ENCODE measurements at regions not wholly inside any gene's neighbourhood (a gene's known extent, or its start where the extent isn't known, plus 50 kb on each side); places are given as distances from the start of the nearest gene placed in this dataset.
A peak's percentile ranks its signal among the peaks of the same experiment; 100 is the strongest.
"Not testable (repeated sequence)": the region's sequence is repeated elsewhere in the genome, so short reads cannot be mapped to it uniquely, and the experiment has no call there.

DNA sequence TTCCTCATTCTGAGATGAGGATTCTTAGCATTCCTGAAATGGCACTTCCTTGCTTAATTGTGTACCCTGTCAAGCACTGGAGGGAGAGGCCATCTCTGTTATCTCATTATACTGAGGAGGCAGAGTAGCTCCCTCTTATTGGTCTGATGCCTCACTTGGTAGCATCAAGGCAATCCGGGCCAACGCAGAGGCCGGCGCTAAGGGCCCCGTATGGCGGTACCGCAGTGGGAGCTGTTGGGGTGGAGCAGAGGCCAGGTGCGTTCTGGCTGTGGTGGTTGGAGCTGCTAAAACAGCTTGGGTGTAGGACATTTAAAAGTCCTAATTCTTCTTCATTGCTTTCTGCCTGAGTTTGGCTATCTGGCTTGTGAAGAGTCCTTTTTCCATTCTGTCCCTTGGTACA, 333.7 kb upstream of the NPAP1 start:
- H3K4me1 ChIP-seq (ENCODE audit: control insufficient read depth, extremely low read depth, insufficient read depth, low read length); H2AFZ ChIP-seq (ENCODE audit: low read length); H3K36me3 ChIP-seq (ENCODE audit: control insufficient read depth, insufficient read depth, low read length); DNase-seq (ENCODE audit: low read depth in 2 of 2); H3K27me3 ChIP-seq (ENCODE audit: control insufficient read depth, insufficient read depth, low read length); H4K20me1 ChIP-seq (ENCODE audit: control insufficient read depth, extremely low read depth, insufficient read depth, low read length); H3K79me2 ChIP-seq (ENCODE audit: control insufficient read depth, insufficient read depth, low read length); H3K27ac ChIP-seq (ENCODE audit: insufficient read depth, low read length); H3K4me3 ChIP-seq (replicated peaks in 1 of 4; ENCODE audit: control extremely low read depth in 1 of 4, insufficient read depth in 1 of 4, low read depth in 3 of 4, low read length in 4 of 4); H3K9me3 ChIP-seq (ENCODE audit: control insufficient read depth, insufficient read depth, low read depth, low read length); H3K4me2 ChIP-seq (ENCODE audit: extremely low read depth, insufficient read depth, low read length); H3K9ac ChIP-seq (ENCODE audit: insufficient read depth, low read length): not testable (repeated sequence)

DNA sequence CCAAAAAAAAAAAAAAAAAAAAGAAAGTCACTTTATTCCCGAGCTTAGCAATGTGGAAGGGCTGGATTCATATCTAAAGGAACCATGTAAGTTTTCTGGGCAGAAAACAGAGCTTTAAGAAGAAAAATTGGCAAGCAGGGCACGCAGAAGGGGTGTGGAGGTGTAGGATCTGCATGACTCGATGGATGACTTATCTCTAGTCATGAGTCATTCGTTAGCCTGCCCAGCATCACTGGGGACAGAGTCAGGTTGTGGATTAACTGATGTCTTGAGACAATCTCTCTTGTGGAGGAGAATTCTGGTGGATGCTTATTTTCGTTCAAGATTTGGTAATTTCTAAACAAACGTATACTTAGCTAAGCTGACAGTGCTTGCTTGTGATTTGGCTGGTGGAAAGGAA, 322.8 kb upstream of the NPAP1 start:
- not testable (repeated sequence) for H3K9me3 ChIP-seq (ENCODE audit: control insufficient read depth, insufficient read depth, low read depth, low read length); H4K20me1 ChIP-seq (ENCODE audit: control insufficient read depth, extremely low read depth, insufficient read depth, low read length); H3K4me1 ChIP-seq (ENCODE audit: control insufficient read depth, extremely low read depth, insufficient read depth, low read length); H3K4me3 ChIP-seq (replicated peaks in 1 of 4; ENCODE audit: control extremely low read depth in 1 of 4, insufficient read depth in 1 of 4, low read depth in 3 of 4, low read length in 4 of 4); H3K36me3 ChIP-seq (ENCODE audit: control insufficient read depth, insufficient read depth, low read length); H2AFZ ChIP-seq (ENCODE audit: low read length); H3K27ac ChIP-seq (ENCODE audit: insufficient read depth, low read length); H3K9ac ChIP-seq (ENCODE audit: insufficient read depth, low read length); H3K4me2 ChIP-seq (ENCODE audit: extremely low read depth, insufficient read depth, low read length); H3K27me3 ChIP-seq (ENCODE audit: control insufficient read depth, insufficient read depth, low read length); H3K79me2 ChIP-seq (ENCODE audit: control insufficient read depth, insufficient read depth, low read length)
- peak in 1 of 2 donors; percentile 4 for DNase-seq (ENCODE audit: low read depth in 2 of 2)

DNA sequence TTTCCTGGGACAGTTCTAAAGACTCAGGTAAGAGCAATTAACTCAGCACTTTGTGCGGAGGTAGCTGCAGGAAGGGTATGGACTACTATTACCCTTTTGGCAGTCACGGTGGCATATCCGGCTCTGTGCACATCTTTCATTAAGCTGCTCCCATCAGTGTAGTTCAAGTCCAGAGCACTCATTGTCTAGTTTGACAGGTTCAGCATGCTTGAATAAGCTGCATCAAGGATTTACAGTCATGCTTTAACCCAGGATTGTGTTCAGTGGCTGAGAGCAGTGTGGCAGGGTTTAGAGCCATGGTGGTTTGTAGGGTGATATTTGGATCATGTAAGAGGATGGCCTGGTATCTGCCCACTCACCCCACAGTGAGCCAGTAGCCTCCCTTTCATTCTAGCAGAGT, 294.5 kb upstream of the NPAP1 start:
- not testable (repeated sequence) for H4K20me1 ChIP-seq (ENCODE audit: control insufficient read depth, extremely low read depth, insufficient read depth, low read length); H3K36me3 ChIP-seq (ENCODE audit: control insufficient read depth, insufficient read depth, low read length); H3K4me3 ChIP-seq (replicated peaks in 1 of 4; ENCODE audit: control extremely low read depth in 1 of 4, insufficient read depth in 1 of 4, low read depth in 3 of 4, low read length in 4 of 4); H3K4me1 ChIP-seq (ENCODE audit: control insufficient read depth, extremely low read depth, insufficient read depth, low read length); H3K79me2 ChIP-seq (ENCODE audit: control insufficient read depth, insufficient read depth, low read length); H3K9ac ChIP-seq (ENCODE audit: insufficient read depth, low read length); H3K9me3 ChIP-seq (ENCODE audit: control insufficient read depth, insufficient read depth, low read depth, low read length); H2AFZ ChIP-seq (ENCODE audit: low read length); DNase-seq (ENCODE audit: low read depth in 2 of 2); H3K27me3 ChIP-seq (ENCODE audit: control insufficient read depth, insufficient read depth, low read length); H3K27ac ChIP-seq (ENCODE audit: insufficient read depth, low read length); H3K4me2 ChIP-seq (ENCODE audit: extremely low read depth, insufficient read depth, low read length)

DNA sequence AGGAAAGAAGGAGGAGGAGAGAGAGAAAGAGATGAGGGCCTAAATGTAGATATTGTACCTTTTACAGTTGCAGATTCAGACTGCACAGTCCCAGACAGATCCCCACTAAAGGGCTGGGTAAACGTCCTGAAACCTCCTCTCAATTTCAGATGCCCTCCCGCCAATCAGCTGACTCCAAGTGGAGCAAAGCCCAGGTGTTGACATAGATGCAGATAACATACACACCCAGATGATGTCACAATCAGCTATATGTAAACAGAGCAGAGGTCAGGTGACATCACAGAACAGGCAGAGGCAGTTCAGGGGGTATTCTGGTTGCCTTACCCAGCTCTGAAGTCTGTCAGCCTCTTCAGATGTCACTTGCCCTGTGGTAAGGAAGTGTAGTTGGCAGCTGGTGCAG, 290.3 kb upstream of the NPAP1 start:
- not testable (repeated sequence) for H2AFZ ChIP-seq (ENCODE audit: low read length); H3K9me3 ChIP-seq (ENCODE audit: control insufficient read depth, insufficient read depth, low read depth, low read length); DNase-seq (ENCODE audit: low read depth in 2 of 2); H3K9ac ChIP-seq (ENCODE audit: insufficient read depth, low read length); H3K36me3 ChIP-seq (ENCODE audit: control insufficient read depth, insufficient read depth, low read length); H3K27me3 ChIP-seq (ENCODE audit: control insufficient read depth, insufficient read depth, low read length); H3K79me2 ChIP-seq (ENCODE audit: control insufficient read depth, insufficient read depth, low read length); H3K4me1 ChIP-seq (ENCODE audit: control insufficient read depth, extremely low read depth, insufficient read depth, low read length); H3K27ac ChIP-seq (ENCODE audit: insufficient read depth, low read length); H3K4me3 ChIP-seq (replicated peaks in 1 of 4; ENCODE audit: control extremely low read depth in 1 of 4, insufficient read depth in 1 of 4, low read depth in 3 of 4, low read length in 4 of 4); H3K4me2 ChIP-seq (ENCODE audit: extremely low read depth, insufficient read depth, low read length); H4K20me1 ChIP-seq (ENCODE audit: control insufficient read depth, extremely low read depth, insufficient read depth, low read length)

DNA sequence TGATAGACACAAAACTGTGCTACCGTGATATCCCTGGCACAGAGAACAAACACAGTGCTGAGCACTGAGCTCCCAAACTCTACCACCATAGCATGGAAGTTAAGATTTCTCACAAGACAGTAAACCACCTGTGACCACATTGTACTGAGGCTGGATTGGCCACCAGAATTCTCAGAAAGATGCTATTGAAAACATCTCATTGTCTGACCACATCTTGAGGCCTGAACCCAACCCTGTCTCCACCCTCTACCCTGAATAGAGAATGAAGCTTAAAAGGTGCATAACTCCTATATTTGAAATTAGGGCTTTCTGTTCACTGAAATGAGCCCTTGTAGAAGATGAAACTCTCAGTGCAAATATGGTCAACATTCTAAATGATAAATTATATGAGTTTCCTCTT, 281.3 kb upstream of the NPAP1 start:
- Histone ChIP-seq H4K20me1 (ENCODE audit: control insufficient read depth, extremely low read depth, insufficient read depth, low read length) (no peaks in the 10 kb centered on the region), H3K4me2 (ENCODE audit: extremely low read depth, insufficient read depth, low read length) (no peak overlapping the region), H3K4me3 (replicated peaks in 1 of 4; ENCODE audit: control extremely low read depth in 1 of 4, insufficient read depth in 1 of 4, low read depth in 3 of 4, low read length in 4 of 4) (no peak overlapping the region), H3K9me3 (ENCODE audit: control insufficient read depth, insufficient read depth, low read depth, low read length) (no peaks in the 10 kb centered on the region), H3K27ac (ENCODE audit: insufficient read depth, low read length) (no peak overlapping the region), H3K79me2 (ENCODE audit: control insufficient read depth, insufficient read depth, low read length) (no peaks in the 10 kb centered on the region), H3K4me1 (ENCODE audit: control insufficient read depth, extremely low read depth, insufficient read depth, low read length) (no peaks in the 10 kb centered on the region), H3K9ac (ENCODE audit: insufficient read depth, low read length) (no peak overlapping the region), H3K36me3 (ENCODE audit: control insufficient read depth, insufficient read depth, low read length) (no peaks in the 10 kb centered on the region), H3K27me3 (ENCODE audit: control insufficient read depth, insufficient read depth, low read length) (no peaks in the 10 kb centered on the region), H2AFZ (ENCODE audit: low read length) (no peak overlapping the region)
- TF ChIP-seq, protein P1, sequence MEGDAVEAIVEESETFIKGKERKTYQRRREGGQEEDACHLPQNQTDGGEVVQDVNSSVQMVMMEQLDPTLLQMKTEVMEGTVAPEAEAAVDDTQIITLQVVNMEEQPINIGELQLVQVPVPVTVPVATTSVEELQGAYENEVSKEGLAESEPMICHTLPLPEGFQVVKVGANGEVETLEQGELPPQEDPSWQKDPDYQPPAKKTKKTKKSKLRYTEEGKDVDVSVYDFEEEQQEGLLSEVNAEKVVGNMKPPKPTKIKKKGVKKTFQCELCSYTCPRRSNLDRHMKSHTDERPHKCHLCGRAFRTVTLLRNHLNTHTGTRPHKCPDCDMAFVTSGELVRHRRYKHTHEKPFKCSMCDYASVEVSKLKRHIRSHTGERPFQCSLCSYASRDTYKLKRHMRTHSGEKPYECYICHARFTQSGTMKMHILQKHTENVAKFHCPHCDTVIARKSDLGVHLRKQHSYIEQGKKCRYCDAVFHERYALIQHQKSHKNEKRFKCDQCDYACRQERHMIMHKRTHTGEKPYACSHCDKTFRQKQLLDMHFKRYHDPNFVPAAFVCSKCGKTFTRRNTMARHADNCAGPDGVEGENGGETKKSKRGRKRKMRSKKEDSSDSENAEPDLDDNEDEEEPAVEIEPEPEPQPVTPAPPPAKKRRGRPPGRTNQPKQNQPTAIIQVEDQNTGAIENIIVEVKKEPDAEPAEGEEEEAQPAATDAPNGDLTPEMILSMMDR (conservative IDR thresholded peaks at IDR 0.05 in 1 of 2, IDR thresholded peaks at IDR 0.05 in 1 of 2; ENCODE audit: low read depth in 1 of 2, low read length in 2 of 2) = no peak
- TF ChIP-seq EZH2 (IDR thresholded peaks at IDR 0.05; ENCODE audit: low read length, missing control alignments) = no peak
- no peak for DNase-seq (ENCODE audit: low read depth in 2 of 2)

DNA sequence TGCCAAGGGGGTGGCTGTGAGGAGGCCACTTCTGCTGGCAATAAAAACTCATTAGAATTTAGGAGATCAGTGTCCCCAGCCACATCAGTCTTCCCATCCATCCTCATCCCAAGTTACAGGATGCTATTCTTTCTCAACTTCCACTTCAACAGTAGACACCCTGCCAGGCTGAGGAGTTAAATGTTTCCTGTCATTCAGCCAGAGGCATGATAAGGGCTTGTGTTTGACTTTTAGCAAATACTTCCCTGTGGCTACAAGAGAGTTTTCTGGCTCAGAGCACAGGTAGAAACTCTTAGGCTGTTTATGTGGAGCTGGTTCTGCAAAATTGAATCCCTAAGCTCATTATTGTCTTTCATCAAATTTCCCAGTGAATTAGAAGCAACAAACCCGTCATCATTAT, 262.9 kb upstream of the NPAP1 start:
- not testable (repeated sequence) for H3K27me3 ChIP-seq (ENCODE audit: control insufficient read depth, insufficient read depth, low read length); H3K27ac ChIP-seq (ENCODE audit: insufficient read depth, low read length); H2AFZ ChIP-seq (ENCODE audit: low read length); H3K79me2 ChIP-seq (ENCODE audit: control insufficient read depth, insufficient read depth, low read length); H3K4me1 ChIP-seq (ENCODE audit: control insufficient read depth, extremely low read depth, insufficient read depth, low read length); H3K9ac ChIP-seq (ENCODE audit: insufficient read depth, low read length); H4K20me1 ChIP-seq (ENCODE audit: control insufficient read depth, extremely low read depth, insufficient read depth, low read length); DNase-seq (ENCODE audit: low read depth in 2 of 2); H3K36me3 ChIP-seq (ENCODE audit: control insufficient read depth, insufficient read depth, low read length); H3K9me3 ChIP-seq (ENCODE audit: control insufficient read depth, insufficient read depth, low read depth, low read length); H3K4me2 ChIP-seq (ENCODE audit: extremely low read depth, insufficient read depth, low read length); H3K4me3 ChIP-seq (replicated peaks in 1 of 4; ENCODE audit: control extremely low read depth in 1 of 4, insufficient read depth in 1 of 4, low read depth in 3 of 4, low read length in 4 of 4)

Data from fibroblast of lung (primary cell).